HG03095 (cell line): ENCODE measurements at regions not wholly inside any gene's neighbourhood (a gene's known extent, or its start where the extent isn't known, plus 50 kb on each side); places are given as distances from the start of the nearest gene placed in this dataset.

Experiments
- ATAC-seq: cut with Tn5 transposase; IDR thresholded peaks from one replicate; pipeline ENCODE4 v1.9.1; 2021; ENCODE audit warnings: moderate library complexity; ENCODE audit not compliant: unreplicated experiment

DNA sequence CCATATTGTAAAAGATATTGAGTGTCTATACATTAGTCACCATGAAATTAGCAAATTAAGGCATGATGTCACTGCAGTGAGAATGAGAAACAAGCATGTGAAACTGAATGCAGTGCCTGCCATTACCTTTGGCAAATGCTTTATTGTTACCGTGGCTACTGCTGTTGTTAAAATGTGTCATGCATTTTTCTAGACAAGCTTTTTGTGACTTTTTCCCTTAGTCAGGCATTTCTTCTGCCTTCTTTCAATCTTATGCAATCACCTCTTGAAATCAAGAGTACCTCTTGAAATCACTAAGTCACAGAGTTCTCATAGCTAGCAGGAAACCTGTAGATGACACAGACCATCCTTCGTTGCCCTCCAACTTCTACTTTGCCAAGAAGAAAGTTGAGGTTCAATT, 461.7 kb upstream of the TENM4 start:
- no peak for ATAC-seq

GRCh38 chr11:79897896-79898295, 457.1 kb upstream of the TENM4 start:
- ATAC-seq: no peak

- ATAC-seq: no peak
Measured at GRCh38 chr11:79896258-79896657, 455.4 kb upstream of the TENM4 start.

GRCh38 chr11:79894111-79894510, 453.3 kb upstream of the TENM4 start:
- ATAC-seq: no peak

GRCh38 chr11:79890272-79890671, 449.4 kb upstream of the TENM4 start:
- ATAC-seq: no peak

- ATAC-seq: no peak
Measured at GRCh38 chr11:79864882-79865281, 424.1 kb upstream of the TENM4 start.

- ATAC-seq: no peak
Measured at GRCh38 chr11:79860336-79860735, 419.5 kb upstream of the TENM4 start.

GRCh38 chr11:79857377-79858214, 416.8 kb upstream of the TENM4 start:
- no peak for ATAC-seq

- no peak for ATAC-seq
Measured at GRCh38 chr11:79852176-79852575, 411.3 kb upstream of the TENM4 start.

DNA sequence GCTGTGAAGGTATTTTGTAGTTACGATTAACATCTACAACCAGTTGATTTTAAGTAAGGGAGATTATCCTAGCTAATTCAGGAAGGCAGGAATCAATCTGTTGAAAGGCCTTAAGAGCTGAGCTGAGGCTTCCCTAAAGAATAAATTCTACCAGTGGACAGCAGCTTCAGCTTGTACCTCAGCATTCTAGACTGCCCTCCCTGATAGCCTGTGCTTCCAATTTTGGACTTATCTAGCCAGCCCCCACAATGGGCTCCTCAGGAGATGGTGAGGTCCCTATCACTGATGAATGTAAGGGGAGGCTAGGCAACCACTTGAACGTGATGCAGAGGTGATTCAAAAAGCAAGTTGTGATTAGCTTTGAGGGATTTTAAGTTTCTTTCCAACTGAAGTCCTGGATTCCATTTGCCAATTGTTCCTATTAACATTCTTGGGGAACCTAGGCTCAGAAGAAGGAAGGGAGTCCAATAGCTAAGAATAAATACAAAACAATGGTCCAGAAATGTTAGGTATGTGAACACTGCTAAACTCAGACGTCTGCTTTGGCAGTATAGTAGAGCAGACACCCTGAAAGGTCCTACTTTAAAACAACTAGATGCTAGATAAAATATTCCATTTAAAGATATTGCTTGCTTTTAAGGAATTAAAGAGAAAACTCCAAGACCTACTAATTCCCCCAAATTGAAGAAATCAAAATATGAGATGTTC, 404.3 kb upstream of the TENM4 start:
- no peak for ATAC-seq

GRCh38 chr11:79834015-79834414, 393.2 kb upstream of the TENM4 start:
- no peak for ATAC-seq

GRCh38 chr11:79830446-79830845, 389.6 kb upstream of the TENM4 start:
- no peak for ATAC-seq

GRCh38 chr11:79829891-79830290, 389.1 kb upstream of the TENM4 start:
- ATAC-seq: no peak

DNA sequence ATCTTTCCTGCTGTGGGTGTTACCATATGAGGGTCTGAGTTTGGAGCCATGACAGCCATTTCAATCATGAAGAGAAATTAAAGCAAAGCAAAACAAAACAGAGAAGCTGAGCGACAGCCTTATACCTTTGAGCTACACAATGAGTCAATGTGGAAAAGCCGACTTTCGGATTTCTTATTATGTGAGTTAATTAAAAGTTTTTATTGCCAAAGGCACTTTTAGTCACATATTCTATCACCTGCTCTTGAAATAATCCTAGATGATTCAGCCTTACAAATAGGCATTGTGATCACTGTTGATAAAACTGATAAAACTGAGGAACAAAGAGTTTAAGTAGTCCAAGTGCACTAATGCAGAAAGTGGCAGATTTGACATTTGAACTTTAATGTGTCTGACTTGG, 381.9 kb upstream of the TENM4 start:
- no peak for ATAC-seq

DNA sequence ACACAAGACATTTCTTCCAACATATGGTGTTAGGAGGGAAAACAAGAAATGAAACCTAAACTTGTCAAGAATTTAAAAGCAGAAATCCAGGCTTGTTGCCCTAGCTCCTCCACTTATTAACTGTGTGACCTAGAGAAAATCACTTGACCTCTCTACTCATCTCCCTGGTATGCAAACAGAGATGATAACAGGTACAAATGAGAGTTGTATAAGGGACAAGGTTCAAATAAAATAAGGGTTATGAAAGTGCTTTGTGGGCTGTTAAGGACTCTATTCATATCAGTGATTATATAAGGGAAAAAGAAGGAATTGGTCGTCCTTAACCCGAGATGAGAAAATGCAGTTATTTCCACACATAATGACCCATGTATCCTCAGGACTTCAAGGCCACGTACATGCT, 372.7 kb upstream of the TENM4 start:
- ATAC-seq: no peak

- ATAC-seq: no peak
Measured at GRCh38 chr11:79809487-79809886, 368.7 kb upstream of the TENM4 start.

GRCh38 chr11:79807506-79807905, 366.7 kb upstream of the TENM4 start:
- no peak for ATAC-seq

DNA sequence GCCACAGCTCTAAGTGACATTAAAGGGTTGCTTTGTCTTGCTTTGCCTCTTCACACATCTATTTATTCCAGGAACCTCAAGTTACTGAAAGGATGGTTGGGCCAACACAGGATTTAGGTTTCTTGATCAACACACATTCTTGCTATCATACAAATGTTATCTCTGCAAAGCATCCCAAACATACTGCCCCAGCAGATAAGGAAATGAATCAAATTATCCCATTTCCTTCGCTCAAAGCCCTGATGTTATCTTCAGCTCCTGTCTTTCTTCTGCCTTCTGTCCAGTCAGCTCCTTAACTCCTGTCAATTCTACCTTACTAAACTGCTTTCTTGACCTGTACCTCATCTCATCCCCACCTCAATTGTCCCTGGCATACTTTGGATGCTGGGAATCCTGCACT, 355.9 kb upstream of the TENM4 start:
- ATAC-seq: no peak

- no peak for ATAC-seq
Measured at GRCh38 chr11:79794484-79795393, 353.9 kb upstream of the TENM4 start.

DNA sequence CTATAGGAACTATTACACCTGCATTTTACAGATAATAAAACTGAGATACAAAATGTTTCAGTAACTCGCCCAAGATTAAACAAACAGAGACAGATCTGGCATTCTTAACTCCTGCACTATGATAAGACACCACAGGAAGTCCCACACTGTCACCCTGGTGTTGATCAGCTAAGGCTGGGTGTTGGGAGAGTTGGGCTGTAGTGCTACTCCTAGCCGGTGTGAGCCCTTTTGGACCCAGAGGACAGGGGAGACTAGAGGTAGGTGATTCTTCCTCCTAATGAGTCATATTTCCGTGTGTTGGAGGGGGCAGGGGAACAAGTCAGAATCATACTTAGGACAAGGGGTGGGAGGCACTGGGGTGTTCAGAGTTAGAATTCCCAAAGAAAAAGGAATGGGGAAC, 353.2 kb upstream of the TENM4 start:
- ATAC-seq: no peak

DNA sequence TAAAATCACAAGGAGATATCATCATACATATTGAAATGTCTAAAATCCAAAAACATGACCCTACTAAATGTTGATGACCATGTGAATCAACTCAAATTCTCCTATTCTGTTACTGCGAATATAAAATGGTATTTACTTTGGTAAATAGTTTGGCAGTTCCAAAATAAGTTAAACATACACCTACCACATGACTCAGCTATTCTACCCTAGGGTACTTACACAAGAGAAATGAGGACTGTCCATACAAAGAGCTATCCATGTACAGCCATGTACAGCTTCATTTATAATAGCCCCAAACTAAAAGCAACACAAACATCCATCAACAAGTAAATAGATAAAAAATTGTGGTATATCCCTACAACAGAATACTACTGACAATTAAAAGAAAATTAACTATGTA, 346.1 kb upstream of the TENM4 start:
- ATAC-seq: no peak
